ENCODE measurements at regions not wholly inside any gene's neighbourhood (a gene's known extent, or its start where the extent isn't known, plus 50 kb on each side); places are given as distances from the start of the nearest gene placed in this dataset.

DNA sequence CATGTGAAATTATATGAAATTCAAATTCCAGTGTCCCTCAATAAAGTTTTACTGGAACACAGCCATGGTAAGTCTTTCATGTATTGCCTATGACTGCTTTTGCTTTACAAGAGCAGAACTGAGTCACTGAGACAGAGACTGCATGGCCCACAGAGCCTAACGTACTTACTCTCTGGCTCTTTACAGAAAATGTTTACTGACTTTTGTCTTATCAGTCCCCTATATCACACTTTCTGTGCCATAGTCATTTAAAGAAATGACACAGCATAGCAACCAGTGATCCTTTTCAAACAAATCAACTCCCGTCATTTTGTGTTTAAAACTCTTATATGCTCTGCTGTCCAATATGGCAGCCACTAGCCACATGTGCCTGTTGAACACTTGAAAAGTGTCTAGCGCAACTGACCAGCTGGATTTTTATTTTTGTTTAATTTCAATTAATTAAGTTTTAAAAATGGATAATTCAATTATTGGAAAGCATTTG lies 129.7 kb upstream of the CDIN1 start:
- TF ChIP-seq SIN3A (IDR thresholded peaks at IDR 0.05; ENCODE audit: borderline replicate concordance, insufficient read depth, low read length) = no peak
- no peak for TF ChIP-seq POLR2AphosphoS5 (IDR thresholded peaks at IDR 0.05; ENCODE audit: low read depth, low read length)
